ENCODE measurements at regions not wholly inside any gene's neighbourhood (a gene's known extent, or its start where the extent isn't known, plus 50 kb on each side); places are given as distances from the start of the nearest gene placed in this dataset.

DNA sequence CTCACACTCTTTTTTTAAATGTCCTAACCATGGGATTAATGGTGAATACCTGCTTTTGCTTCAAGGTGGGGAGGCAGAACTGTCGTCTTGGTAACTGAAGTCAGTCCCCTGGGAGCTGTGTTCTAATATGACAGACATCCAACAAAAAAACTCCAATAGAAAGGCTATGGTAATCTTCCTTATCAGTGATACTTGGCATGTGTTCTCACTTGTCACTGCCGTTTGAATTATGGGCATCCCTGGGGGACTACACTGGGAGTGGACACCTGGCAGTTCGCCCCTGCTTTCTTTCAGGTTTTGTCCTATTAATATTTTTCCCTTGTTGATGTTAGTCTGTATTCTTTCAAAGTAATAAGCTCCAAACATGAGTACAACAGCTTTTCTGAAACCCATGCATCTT lies 252.6 kb downstream of the SLITRK5 start:
- intact Hi-C loops (cut with DNase I), result no loop called here
- H3K27ac ChIP-seq, result no peak overlapping the region
- no peak overlapping the region for H3K4me3 ChIP-seq
- DNase-seq, result no peak
- no peaks in the 10 kb centered on the region for H3K36me3 ChIP-seq
- H3K4me1 ChIP-seq, result no peaks in the 10 kb centered on the region
- H3K9me3 ChIP-seq, result peaks cover 0 to 6% (median 0%) of the 10 kb centered on the region in 4 donors
- H3K27me3 ChIP-seq, result no peaks in the 10 kb centered on the region
- WGBS, 2 donors, result 65 to 84% methylated on average over 3 of the region's 3 CpGs
- TF ChIP-seq EP300 (IDR thresholded peaks at IDR 0.05) (no peak), POLR2AphosphoS5 (IDR thresholded peaks at IDR 0.05) (no peak), POLR2A (IDR thresholded peaks at IDR 0.05) (no peak)
- TF ChIP-seq, protein P1, sequence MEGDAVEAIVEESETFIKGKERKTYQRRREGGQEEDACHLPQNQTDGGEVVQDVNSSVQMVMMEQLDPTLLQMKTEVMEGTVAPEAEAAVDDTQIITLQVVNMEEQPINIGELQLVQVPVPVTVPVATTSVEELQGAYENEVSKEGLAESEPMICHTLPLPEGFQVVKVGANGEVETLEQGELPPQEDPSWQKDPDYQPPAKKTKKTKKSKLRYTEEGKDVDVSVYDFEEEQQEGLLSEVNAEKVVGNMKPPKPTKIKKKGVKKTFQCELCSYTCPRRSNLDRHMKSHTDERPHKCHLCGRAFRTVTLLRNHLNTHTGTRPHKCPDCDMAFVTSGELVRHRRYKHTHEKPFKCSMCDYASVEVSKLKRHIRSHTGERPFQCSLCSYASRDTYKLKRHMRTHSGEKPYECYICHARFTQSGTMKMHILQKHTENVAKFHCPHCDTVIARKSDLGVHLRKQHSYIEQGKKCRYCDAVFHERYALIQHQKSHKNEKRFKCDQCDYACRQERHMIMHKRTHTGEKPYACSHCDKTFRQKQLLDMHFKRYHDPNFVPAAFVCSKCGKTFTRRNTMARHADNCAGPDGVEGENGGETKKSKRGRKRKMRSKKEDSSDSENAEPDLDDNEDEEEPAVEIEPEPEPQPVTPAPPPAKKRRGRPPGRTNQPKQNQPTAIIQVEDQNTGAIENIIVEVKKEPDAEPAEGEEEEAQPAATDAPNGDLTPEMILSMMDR (IDR thresholded peaks at IDR 0.05), result no peak

DNA sequence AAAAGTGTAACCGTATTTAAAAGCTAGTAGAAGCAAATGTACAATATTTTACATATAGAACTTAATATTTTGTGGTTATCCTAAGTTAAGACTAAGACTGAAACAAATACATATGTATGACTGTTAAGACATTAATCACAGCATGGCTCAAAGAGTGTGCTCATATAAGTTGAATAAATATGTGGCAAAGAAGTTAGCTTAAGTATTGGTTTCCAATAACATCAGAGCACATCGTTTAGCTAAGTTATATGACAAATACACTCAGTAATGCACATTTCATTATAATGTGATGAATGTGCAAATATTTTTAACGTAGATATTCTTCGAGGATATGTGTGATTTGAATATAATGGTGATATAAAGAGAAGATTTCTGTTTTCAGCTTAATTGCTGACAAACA lies 253.8 kb downstream of the SLITRK5 start:
- no peaks in the 10 kb centered on the region for H3K4me1 ChIP-seq
- H3K27ac ChIP-seq, result no peak overlapping the region
- WGBS, 2 donors, result 78 to 82% methylated on average over 4 of the region's 4 CpGs
- H3K4me3 ChIP-seq, result no peak overlapping the region
- TF ChIP-seq POLR2AphosphoS5 (IDR thresholded peaks at IDR 0.05) (no peak), POLR2A (IDR thresholded peaks at IDR 0.05) (no peak), EP300 (IDR thresholded peaks at IDR 0.05) (no peak)
- TF ChIP-seq, protein P1 (IDR thresholded peaks at IDR 0.05), result no peak
- no peaks in the 10 kb centered on the region for H3K36me3 ChIP-seq
- H3K27me3 ChIP-seq, result no peaks in the 10 kb centered on the region
- intact Hi-C loops (cut with DNase I), result no loop called here
- DNase-seq, result no peak
- peaks cover 0 to 6% (median 0%) of the 10 kb centered on the region in 4 donors for H3K9me3 ChIP-seq

DNA sequence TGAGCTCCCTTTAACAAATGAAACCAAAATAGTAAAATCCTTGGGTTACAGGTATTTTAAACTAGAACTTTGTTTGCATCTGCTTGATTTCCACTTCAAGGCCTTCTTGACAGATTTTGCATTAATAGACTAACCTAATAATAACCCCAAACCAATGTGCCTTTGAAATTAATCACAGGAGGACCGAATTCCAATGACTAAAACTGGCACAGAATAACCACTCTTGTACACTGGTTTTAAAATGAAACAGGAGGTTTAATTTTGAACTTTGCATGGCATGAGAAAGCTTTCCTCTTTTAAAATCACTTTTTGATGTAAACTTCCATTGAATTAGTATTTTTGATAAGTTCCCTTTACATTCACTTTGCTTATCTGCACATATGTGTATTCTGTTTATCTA lies 269.6 kb downstream of the SLITRK5 start:
- no peaks in the 10 kb centered on the region for H3K9me3 ChIP-seq
- 31 to 65% methylated on average over 1 of the region's 1 CpG for WGBS, 2 donors
- intact Hi-C loops (cut with DNase I), result no loop called here
- no peaks in the 10 kb centered on the region for H3K36me3 ChIP-seq
- H3K27me3 ChIP-seq, result no peaks in the 10 kb centered on the region
- no peak overlapping the region for H3K4me3 ChIP-seq
- TF ChIP-seq EP300 (IDR thresholded peaks at IDR 0.05) (no peak), POLR2AphosphoS5 (IDR thresholded peaks at IDR 0.05) (no peak), POLR2A (IDR thresholded peaks at IDR 0.05) (no peak)
- TF ChIP-seq, protein P1 (IDR thresholded peaks at IDR 0.05), result no peak
- no peaks in the 10 kb centered on the region for H3K4me1 ChIP-seq
- DNase-seq, result no peak
- H3K27ac ChIP-seq, result no peak overlapping the region

DNA sequence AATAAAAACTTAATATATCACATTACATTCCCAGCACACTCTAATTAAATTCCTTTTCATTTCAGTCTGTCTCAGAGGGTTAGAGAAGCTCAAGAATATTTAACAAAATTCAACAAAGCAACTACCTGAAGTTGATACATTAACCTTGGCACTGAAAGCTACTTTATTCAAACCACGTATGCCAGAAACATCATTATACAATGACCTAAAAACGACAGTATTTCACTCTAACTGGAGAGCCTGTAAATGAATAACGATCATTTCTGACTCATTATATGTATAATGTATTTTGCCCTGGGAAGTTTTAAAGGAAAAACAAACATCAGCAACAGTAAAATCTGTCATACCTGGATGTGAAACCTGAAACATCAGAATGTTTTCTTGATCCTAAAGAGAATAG lies 270.1 kb downstream of the SLITRK5 start:
- Histone ChIP-seq H3K36me3 (no peaks in the 10 kb centered on the region), H3K9me3 (no peaks in the 10 kb centered on the region), H3K4me1 (no peaks in the 10 kb centered on the region), H3K4me3 (no peak overlapping the region), H3K27ac (no peak overlapping the region), H3K27me3 (no peaks in the 10 kb centered on the region)
- intact Hi-C loops (cut with DNase I), result no loop called here
- 43 to 72% methylated on average over 3 of the region's 3 CpGs for WGBS, 2 donors
- no peak for DNase-seq
- no peak for TF ChIP-seq POLR2AphosphoS5 (IDR thresholded peaks at IDR 0.05)
- no peak for TF ChIP-seq POLR2A (IDR thresholded peaks at IDR 0.05)
- TF ChIP-seq, protein P1 (IDR thresholded peaks at IDR 0.05), result no peak
- no peak for TF ChIP-seq EP300 (IDR thresholded peaks at IDR 0.05)

DNA sequence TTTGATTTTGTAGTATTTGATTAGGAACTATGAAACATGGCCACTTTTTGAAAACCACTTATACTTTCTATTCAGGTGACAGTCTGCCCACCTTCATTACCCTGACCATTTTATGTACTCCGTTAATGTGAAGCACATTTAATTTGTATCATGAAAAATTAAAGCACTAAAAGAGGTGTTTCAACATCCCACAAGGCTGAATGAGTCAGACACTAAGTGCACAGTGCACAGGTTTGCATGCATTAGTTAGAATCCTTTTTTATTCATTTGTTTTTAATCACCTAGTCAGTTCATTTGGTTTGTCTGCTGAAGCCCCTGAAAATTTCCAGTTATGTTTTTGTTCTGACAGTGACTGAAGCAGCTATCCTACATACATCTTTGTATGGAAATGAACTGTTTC lies 271.0 kb downstream of the SLITRK5 start:
- H3K4me1 ChIP-seq, result no peaks in the 10 kb centered on the region
- no peak overlapping the region for H3K4me3 ChIP-seq
- intact Hi-C loops (cut with DNase I), result no loop called here
- no peaks in the 10 kb centered on the region for H3K36me3 ChIP-seq
- 73 to 84% methylated on average over 1 of the region's 1 CpG for WGBS, 2 donors
- H3K27me3 ChIP-seq, result no peaks in the 10 kb centered on the region
- TF ChIP-seq, protein P1 (IDR thresholded peaks at IDR 0.05), result no peak
- no peak for TF ChIP-seq POLR2AphosphoS5 (IDR thresholded peaks at IDR 0.05)
- TF ChIP-seq EP300 (IDR thresholded peaks at IDR 0.05), result no peak
- no peak for TF ChIP-seq POLR2A (IDR thresholded peaks at IDR 0.05)
- H3K9me3 ChIP-seq, result no peaks in the 10 kb centered on the region
- no peak overlapping the region for H3K27ac ChIP-seq
- no peak for DNase-seq

Data from sigmoid colon (tissue), 6 donors.